ENCODE measurements at regions not wholly inside any gene's neighbourhood (a gene's known extent, or its start where the extent isn't known, plus 50 kb on each side); places are given as distances from the start of the nearest gene placed in this dataset.

DNA sequence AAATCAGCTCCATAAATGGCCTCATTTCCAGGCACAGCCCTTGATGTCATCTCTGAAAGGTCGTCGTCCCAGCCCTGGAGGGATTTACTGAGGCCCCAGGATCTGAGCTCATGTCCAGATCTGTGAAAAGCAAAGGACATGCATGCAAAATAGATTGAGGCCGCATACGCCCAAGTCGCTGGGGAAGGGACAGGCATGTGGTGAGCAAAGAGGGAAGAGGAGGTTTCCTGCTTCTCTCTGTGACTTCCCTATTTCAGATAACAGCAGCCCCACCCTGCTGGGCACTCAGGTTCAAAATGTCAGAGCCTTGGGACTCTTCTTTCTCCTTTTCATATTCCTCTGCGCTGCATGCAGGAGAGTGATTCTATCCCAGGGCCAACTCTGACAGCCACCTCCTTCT is 197.2 kb downstream of the ADSS2 start:
- no peaks in the 10 kb centered on the region for H3K79me2 ChIP-seq (ENCODE audit: low read length)
- H3K9ac ChIP-seq (ENCODE audit: low read length), result no peak overlapping the region
- no peak overlapping the region for H3K27ac ChIP-seq (ENCODE audit: low read length)
- H3K9me2 ChIP-seq (replicated peaks; ENCODE audit: insufficient read depth, low read length), result no peaks in the 10 kb centered on the region
- no peak overlapping the region for H2AFZ ChIP-seq (ENCODE audit: low read length)
- no peak overlapping the region for H3K4me2 ChIP-seq (ENCODE audit: low read depth, low read length, poor library complexity, severe bottlenecking)
- no peak for DNase-seq
- H3K27me3 ChIP-seq (ENCODE audit: low read length), result no peaks in the 10 kb centered on the region
- H3K4me3 ChIP-seq (ENCODE audit: low read length), result no peak overlapping the region
- no peaks in the 10 kb centered on the region for H3K4me1 ChIP-seq (ENCODE audit: low read length)
- no peaks in the 10 kb centered on the region for H3K9me3 ChIP-seq (ENCODE audit: low read length)
- no peaks in the 10 kb centered on the region for H4K20me1 ChIP-seq (ENCODE audit: insufficient read depth, low read depth, low read length)
- H3K36me3 ChIP-seq (ENCODE audit: insufficient read depth, low read length), result no peaks in the 10 kb centered on the region

DNA sequence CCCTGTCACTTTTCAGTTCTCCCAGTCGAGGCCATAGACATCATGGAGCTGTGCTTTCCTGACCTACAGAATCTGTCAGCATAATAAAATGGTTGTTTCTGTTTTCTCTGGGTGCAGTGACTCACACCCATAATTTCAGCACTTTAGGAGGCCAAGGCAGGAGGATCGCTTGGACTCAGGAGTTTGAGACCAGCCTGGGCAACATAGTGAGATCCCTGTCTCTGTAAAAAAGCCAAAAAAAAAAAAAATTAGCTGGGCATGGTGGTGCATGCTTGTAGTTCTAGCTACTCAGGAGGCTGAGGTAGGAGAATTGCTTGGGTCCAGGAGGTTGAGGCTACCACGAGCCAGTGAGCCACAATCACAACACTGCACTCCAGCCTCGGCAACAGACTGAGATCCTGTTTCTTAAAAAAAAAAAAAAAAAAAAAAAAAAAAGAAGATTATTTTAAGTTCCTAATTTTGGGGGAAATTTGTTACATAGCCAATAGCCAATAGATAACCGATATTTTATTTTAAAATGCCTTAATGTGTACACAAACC is 196.2 kb downstream of the ADSS2 start:
- Histone ChIP-seq H3K27me3 (ENCODE audit: low read length) (no peaks in the 10 kb centered on the region), H3K4me2 (ENCODE audit: low read depth, low read length, poor library complexity, severe bottlenecking) (no peak overlapping the region), H3K4me1 (ENCODE audit: low read length) (no peaks in the 10 kb centered on the region), H3K9me3 (ENCODE audit: low read length) (no peaks in the 10 kb centered on the region), H3K9ac (ENCODE audit: low read length) (no peak overlapping the region), H3K36me3 (ENCODE audit: insufficient read depth, low read length) (no peaks in the 10 kb centered on the region), H4K20me1 (ENCODE audit: insufficient read depth, low read depth, low read length) (no peaks in the 10 kb centered on the region), H2AFZ (ENCODE audit: low read length) (no peak overlapping the region), H3K4me3 (ENCODE audit: low read length) (no peak overlapping the region), H3K9me2 (replicated peaks; ENCODE audit: insufficient read depth, low read length) (no peaks in the 10 kb centered on the region), H3K27ac (ENCODE audit: low read length) (no peak overlapping the region), H3K79me2 (ENCODE audit: low read length) (no peaks in the 10 kb centered on the region)
- DNase-seq, result no peak

DNA sequence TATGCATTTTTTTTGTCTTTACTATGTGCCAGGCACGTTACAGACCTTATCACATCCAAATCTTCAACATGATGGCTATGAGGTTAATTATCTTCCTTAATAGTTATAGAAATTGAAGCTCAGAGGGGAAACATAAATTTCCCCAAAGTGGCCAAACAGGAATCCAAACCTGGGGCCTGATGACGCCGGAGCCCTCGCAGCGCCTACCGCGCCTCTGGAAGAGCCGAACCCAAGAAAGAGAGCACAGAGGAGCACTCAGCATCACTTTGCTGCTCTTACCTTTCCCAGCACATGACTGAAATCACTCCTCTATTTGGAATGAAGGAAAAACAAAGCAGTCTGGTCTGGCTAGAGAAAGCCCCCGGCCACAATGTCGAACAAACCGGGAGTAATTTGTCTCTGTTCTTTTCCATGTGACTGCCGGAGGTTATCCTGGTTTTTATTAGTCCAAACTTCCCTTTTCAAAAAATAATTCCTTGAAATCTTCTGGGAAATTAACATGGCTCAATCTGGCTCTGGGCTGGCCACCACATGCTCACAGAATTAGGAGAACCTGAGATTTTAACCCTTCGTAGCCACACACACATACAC is 195.5 kb downstream of the ADSS2 start:
- no peaks in the 10 kb centered on the region for H3K79me2 ChIP-seq (ENCODE audit: low read length)
- H2AFZ ChIP-seq (ENCODE audit: low read length), result no peak overlapping the region
- no peaks in the 10 kb centered on the region for H4K20me1 ChIP-seq (ENCODE audit: insufficient read depth, low read depth, low read length)
- H3K9me3 ChIP-seq (ENCODE audit: low read length), result no peaks in the 10 kb centered on the region
- H3K4me1 ChIP-seq (ENCODE audit: low read length), result no peaks in the 10 kb centered on the region
- no peak overlapping the region for H3K4me2 ChIP-seq (ENCODE audit: low read depth, low read length, poor library complexity, severe bottlenecking)
- no peak overlapping the region for H3K27ac ChIP-seq (ENCODE audit: low read length)
- no peaks in the 10 kb centered on the region for H3K27me3 ChIP-seq (ENCODE audit: low read length)
- no peaks in the 10 kb centered on the region for H3K9me2 ChIP-seq (replicated peaks; ENCODE audit: insufficient read depth, low read length)
- H3K9ac ChIP-seq (ENCODE audit: low read length), result no peak overlapping the region
- DNase-seq, result no peak
- H3K4me3 ChIP-seq (ENCODE audit: low read length), result no peak overlapping the region
- H3K36me3 ChIP-seq (ENCODE audit: insufficient read depth, low read length), result no peaks in the 10 kb centered on the region

DNA sequence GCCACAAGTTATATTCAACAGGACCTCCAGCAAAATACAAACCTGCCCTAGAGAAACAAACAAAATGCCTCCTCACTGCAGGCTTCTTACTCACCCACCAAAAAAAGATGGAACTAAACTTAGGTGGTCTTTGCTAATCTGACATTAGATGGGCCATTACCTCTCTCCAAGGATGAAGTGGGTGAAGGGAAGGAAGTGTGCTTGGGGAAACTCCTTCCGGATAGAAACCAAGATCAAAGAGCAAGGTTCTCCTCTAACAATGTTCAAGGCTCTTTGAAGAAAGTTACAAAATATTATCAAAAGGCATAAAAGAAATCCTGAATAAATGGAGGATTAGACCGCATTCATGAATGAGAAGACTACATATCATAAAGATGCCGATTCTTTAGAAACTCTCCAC is 187.5 kb downstream of the ADSS2 start:
- Histone ChIP-seq H4K20me1 (ENCODE audit: insufficient read depth, low read depth, low read length) (no peaks in the 10 kb centered on the region), H3K79me2 (ENCODE audit: low read length) (no peaks in the 10 kb centered on the region), H3K4me3 (ENCODE audit: low read length) (no peak overlapping the region), H3K36me3 (ENCODE audit: insufficient read depth, low read length) (no peaks in the 10 kb centered on the region), H3K4me2 (ENCODE audit: low read depth, low read length, poor library complexity, severe bottlenecking) (no peak overlapping the region), H3K9me2 (replicated peaks; ENCODE audit: insufficient read depth, low read length) (no peaks in the 10 kb centered on the region), H3K9ac (ENCODE audit: low read length) (no peak overlapping the region), H3K27me3 (ENCODE audit: low read length) (no peaks in the 10 kb centered on the region), H3K9me3 (ENCODE audit: low read length) (no peaks in the 10 kb centered on the region), H2AFZ (ENCODE audit: low read length) (no peak overlapping the region), H3K4me1 (ENCODE audit: low read length) (no peaks in the 10 kb centered on the region), H3K27ac (ENCODE audit: low read length) (no peak overlapping the region)
- DNase-seq, result no peak

DNA sequence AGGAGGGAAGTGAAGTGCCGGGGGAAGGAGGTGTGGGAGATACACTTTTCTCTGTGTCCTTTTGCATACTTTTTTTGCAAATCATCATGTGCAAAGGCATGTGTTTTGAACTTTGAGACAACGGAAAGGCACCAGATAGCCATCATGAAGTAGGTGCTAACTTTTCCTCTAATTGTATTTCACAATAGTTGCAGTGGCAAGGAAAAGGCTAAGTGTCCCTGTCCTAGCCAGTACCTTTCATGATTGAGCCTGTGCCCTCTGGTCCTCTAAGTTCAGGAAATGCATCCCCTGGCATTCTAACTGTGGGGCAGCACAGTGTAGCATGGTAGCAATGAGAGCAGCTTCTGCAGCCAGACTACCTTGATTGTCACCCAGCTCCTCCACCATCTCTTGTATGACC is 186.2 kb downstream of the ADSS2 start:
- Histone ChIP-seq H3K4me1 (ENCODE audit: low read length) (no peaks in the 10 kb centered on the region), H3K9ac (ENCODE audit: low read length) (no peak overlapping the region), H4K20me1 (ENCODE audit: insufficient read depth, low read depth, low read length) (no peaks in the 10 kb centered on the region), H3K79me2 (ENCODE audit: low read length) (no peaks in the 10 kb centered on the region), H3K9me3 (ENCODE audit: low read length) (no peaks in the 10 kb centered on the region), H2AFZ (ENCODE audit: low read length) (no peak overlapping the region), H3K9me2 (replicated peaks; ENCODE audit: insufficient read depth, low read length) (no peaks in the 10 kb centered on the region), H3K27ac (ENCODE audit: low read length) (no peak overlapping the region), H3K36me3 (ENCODE audit: insufficient read depth, low read length) (no peaks in the 10 kb centered on the region), H3K27me3 (ENCODE audit: low read length) (no peaks in the 10 kb centered on the region), H3K4me3 (ENCODE audit: low read length) (no peak overlapping the region), H3K4me2 (ENCODE audit: low read depth, low read length, poor library complexity, severe bottlenecking) (no peak overlapping the region)
- no peak for DNase-seq

DNA sequence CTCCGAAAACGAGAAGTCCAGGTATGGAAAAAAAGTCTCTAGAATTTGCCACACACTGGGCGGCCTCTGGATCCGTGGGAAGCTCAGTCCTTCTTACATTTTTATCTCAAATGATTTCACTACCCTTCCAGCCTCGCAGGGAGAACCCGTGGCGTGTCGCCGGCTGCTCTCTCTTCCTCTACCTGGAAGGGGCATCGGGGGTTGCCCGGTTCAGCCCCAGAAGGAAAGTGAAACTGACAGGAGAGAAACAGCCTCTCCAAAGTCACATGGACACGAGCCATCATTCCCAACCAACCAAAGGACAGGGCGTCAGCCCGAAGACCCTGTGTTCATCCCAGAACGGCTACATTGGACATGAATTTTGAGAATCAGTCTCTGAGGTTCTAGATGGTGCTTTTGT is 182.5 kb downstream of the ADSS2 start:
- no peak overlapping the region for H3K9ac ChIP-seq (ENCODE audit: low read length)
- H3K4me2 ChIP-seq (ENCODE audit: low read depth, low read length, poor library complexity, severe bottlenecking), result no peak overlapping the region

DNA sequence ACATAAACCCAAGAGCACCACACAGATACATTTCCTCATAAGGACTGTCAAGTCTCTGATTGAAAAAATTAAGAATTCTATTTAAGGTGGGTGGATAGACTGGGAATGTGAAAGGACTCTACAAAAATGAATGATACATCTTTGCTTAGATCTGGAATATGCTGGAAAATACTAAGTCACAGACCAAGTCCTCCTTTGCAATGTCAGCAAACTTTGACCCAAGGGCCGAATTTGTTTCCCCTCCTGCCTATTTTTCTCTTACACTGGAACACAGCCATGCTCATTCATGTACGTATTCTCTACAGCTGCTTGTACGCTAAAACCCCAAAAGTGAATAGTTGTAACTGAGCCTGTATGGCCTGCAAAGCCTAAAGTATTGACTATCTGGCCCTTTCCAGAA is 180.7 kb downstream of the ADSS2 start:
- Histone ChIP-seq H3K9ac (ENCODE audit: low read length) (no peak overlapping the region), H3K27ac (ENCODE audit: low read length) (no peak overlapping the region), H3K36me3 (ENCODE audit: insufficient read depth, low read length) (no peaks in the 10 kb centered on the region), H3K4me3 (ENCODE audit: low read length) (no peak overlapping the region), H4K20me1 (ENCODE audit: insufficient read depth, low read depth, low read length) (no peaks in the 10 kb centered on the region), H3K9me3 (ENCODE audit: low read length) (no peaks in the 10 kb centered on the region), H2AFZ (ENCODE audit: low read length) (no peak overlapping the region), H3K4me2 (ENCODE audit: low read depth, low read length, poor library complexity, severe bottlenecking) (no peak overlapping the region), H3K9me2 (replicated peaks; ENCODE audit: insufficient read depth, low read length) (no peaks in the 10 kb centered on the region), H3K79me2 (ENCODE audit: low read length) (no peaks in the 10 kb centered on the region), H3K27me3 (ENCODE audit: low read length) (no peaks in the 10 kb centered on the region), H3K4me1 (ENCODE audit: low read length) (no peaks in the 10 kb centered on the region)
- no peak for DNase-seq

More for the DNA sequence above, 182.5 kb downstream of the ADSS2 start:
- no peaks in the 10 kb centered on the region for H3K9me3 ChIP-seq (ENCODE audit: low read length)
- no peaks in the 10 kb centered on the region for H3K9me2 ChIP-seq (replicated peaks; ENCODE audit: insufficient read depth, low read length)
- H3K4me1 ChIP-seq (ENCODE audit: low read length), result no peaks in the 10 kb centered on the region
- no peak overlapping the region for H3K4me3 ChIP-seq (ENCODE audit: low read length)
- H3K79me2 ChIP-seq (ENCODE audit: low read length), result no peaks in the 10 kb centered on the region
- no peaks in the 10 kb centered on the region for H4K20me1 ChIP-seq (ENCODE audit: insufficient read depth, low read depth, low read length)
- H3K27me3 ChIP-seq (ENCODE audit: low read length), result no peaks in the 10 kb centered on the region
- H3K27ac ChIP-seq (ENCODE audit: low read length), result no peak overlapping the region
- DNase-seq, result no peak
- no peaks in the 10 kb centered on the region for H3K36me3 ChIP-seq (ENCODE audit: insufficient read depth, low read length)
- H2AFZ ChIP-seq (ENCODE audit: low read length), result no peak overlapping the region

DNA sequence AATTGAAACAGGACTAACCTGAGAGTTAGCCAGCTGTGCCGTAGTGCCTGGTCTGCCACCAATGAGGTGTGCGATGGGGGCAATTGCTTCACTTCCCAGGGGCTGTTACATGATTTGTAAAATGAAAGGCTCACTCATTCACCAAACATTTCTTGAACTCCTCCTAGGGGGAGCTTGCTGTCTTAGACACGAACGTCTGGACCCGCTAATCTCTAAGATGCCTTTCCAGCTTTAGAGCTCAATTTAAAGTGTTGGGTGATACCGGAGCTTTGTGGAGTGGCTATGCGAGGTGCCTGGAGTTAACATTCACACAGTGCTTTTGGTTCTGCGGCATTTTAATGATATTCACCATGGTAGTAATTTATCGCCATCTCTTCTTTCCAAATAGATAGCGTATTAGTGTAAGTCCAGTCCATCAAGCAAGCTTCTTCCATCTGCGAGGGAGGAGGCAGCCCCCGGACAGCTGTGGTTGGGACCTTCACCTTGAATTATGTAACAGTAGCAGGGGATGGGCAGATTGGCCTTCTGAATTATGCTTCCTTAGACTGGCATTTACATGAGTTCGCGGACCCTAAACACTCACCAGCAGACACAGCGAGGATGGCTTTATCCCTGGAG is 179.9 kb downstream of the ADSS2 start:
- no peaks in the 10 kb centered on the region for H3K36me3 ChIP-seq (ENCODE audit: insufficient read depth, low read length)
- H3K79me2 ChIP-seq (ENCODE audit: low read length), result no peaks in the 10 kb centered on the region
- no peaks in the 10 kb centered on the region for H3K27me3 ChIP-seq (ENCODE audit: low read length)
- no peak overlapping the region for H3K27ac ChIP-seq (ENCODE audit: low read length)
- H3K9me2 ChIP-seq (replicated peaks; ENCODE audit: insufficient read depth, low read length), result no peaks in the 10 kb centered on the region
- H3K4me2 ChIP-seq (ENCODE audit: low read depth, low read length, poor library complexity, severe bottlenecking), result no peak overlapping the region
- H3K9me3 ChIP-seq (ENCODE audit: low read length), result no peaks in the 10 kb centered on the region
- H4K20me1 ChIP-seq (ENCODE audit: insufficient read depth, low read depth, low read length), result no peaks in the 10 kb centered on the region
- H3K4me1 ChIP-seq (ENCODE audit: low read length), result no peaks in the 10 kb centered on the region
- H3K4me3 ChIP-seq (ENCODE audit: low read length), result no peak overlapping the region
- no peak overlapping the region for H2AFZ ChIP-seq (ENCODE audit: low read length)
- DNase-seq, result no peak
- H3K9ac ChIP-seq (ENCODE audit: low read length), result no peak overlapping the region
